Muscle layer of colon (tissue), 2 donors: ENCODE measurements at regions not wholly inside any gene's neighbourhood (a gene's known extent, or its start where the extent isn't known, plus 50 kb on each side); places are given as distances from the start of the nearest gene placed in this dataset.

Source experiments
- H3K27ac ChIP-seq: one replicate; pipeline ENCODE4 v1.7.0; 2013; ENCODE audit warnings: low read depth, mild to moderate bottlenecking, low read length, moderate library complexity
- H3K27me3 ChIP-seq, 2 donors: one replicate each; pipeline ENCODE4 v1.7.0; 2013; ENCODE audit warnings: low read length in 2 of 2, mild to moderate bottlenecking in 2 of 2; ENCODE audit not compliant: insufficient read depth in 2 of 2, control insufficient read depth in 1 of 2
- H3K36me3 ChIP-seq: one replicate; pipeline ENCODE4 v1.7.0; 2013; ENCODE audit warnings: mild to moderate bottlenecking, low read length; ENCODE audit not compliant: insufficient read depth
- H3K4me1 ChIP-seq: one replicate; pipeline ENCODE4 v1.7.0; 2013; ENCODE audit warnings: mild to moderate bottlenecking, low read length; ENCODE audit not compliant: insufficient read depth
- H3K4me3 ChIP-seq, 2 donors: one replicate each; pipeline ENCODE4 v1.7.0; 2013; ENCODE audit warnings: low read length in 2 of 2, low read depth in 1 of 2, mild to moderate bottlenecking in 1 of 2, moderate library complexity in 1 of 2
- H3K9ac ChIP-seq: one replicate; pipeline ENCODE4 v1.7.0; 2013; ENCODE audit warnings: low read length
- H3K9me3 ChIP-seq: one replicate; pipeline ENCODE4 v1.7.0; 2013; ENCODE audit warnings: mild to moderate bottlenecking, low read length
- donor health status: abdominal sarcoma.
- donor health status: Adenocarcinoma of cecum.

DNA sequence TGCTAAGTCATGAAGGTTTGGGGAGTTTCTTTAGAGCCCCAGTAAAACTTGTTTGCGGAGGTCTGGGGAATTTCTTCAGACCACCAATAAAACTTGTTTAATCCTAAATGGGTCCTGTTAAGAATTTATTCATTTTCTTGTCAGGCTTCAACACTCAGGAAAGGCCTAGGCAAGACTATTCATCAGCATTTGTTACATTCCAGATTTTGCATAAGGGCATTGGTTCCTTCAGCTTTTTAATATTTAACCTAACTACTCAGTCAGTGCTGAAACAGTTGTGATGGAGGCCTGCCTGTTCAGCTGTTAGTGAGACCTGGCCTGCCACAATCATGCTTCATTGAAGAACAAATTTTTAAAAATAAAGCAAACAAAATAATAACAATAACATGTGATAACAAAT, 954.2 kb upstream of the SEMA6D start:
- Histone ChIP-seq H3K4me3 (no peak overlapping the region), H3K4me1 (no peaks in the 10 kb centered on the region)

DNA sequence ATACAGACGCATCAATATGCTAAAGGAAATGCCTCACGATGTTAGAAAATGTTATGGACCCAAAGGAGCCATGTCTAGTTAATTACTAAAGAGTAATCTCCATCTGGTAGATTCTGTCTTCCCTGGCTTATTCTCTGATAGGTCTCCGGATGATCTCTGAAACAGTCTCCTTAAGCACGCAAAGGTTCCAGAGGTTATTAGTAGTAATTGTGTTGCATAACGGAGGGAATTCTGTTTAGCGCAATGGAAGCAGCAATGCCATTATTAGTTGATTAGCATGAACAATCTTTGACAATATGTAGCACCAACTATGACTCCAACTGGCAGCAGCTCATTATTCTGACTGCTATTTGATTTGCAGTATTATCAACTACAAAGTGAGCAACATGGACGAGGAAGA, 952.5 kb upstream of the SEMA6D start:
- Histone ChIP-seq H3K4me3 (no peak overlapping the region), H3K36me3 (no peaks in the 10 kb centered on the region), H3K4me1 (no peaks in the 10 kb centered on the region), H3K27me3 (no peaks in the 10 kb centered on the region), H3K27ac (no peak overlapping the region), H3K9ac (no peak overlapping the region), H3K9me3 (no peaks in the 10 kb centered on the region)

More for the DNA sequence above, 954.2 kb upstream of the SEMA6D start:
- H3K36me3 ChIP-seq: no peaks in the 10 kb centered on the region
- no peak overlapping the region for H3K27ac ChIP-seq
- H3K9me3 ChIP-seq: no peaks in the 10 kb centered on the region
- no peak overlapping the region for H3K9ac ChIP-seq
- no peaks in the 10 kb centered on the region for H3K27me3 ChIP-seq

DNA sequence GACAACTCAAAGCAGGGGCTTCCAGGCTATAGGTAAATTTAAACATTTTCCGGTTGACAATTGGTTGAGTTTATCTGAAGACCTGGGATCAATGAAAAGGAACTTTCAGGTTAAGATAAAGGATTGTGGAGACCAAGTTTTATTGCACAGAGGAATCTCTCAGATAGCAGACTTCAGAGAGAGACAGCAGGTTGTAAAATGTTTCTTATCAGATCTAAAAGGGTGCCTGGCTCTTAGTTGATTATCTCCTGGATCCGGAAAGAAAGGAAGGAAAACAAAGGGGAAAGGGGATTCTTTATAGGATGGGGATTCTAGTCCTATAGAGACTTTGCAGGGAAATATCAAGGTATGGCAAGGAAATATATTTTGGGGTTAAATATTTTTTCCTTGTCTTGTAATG, 951.3 kb upstream of the SEMA6D start:
- Histone ChIP-seq H3K9ac (no peak overlapping the region), H3K27ac (no peak overlapping the region), H3K9me3 (no peaks in the 10 kb centered on the region), H3K36me3 (no peaks in the 10 kb centered on the region), H3K4me3 (no peak overlapping the region), H3K4me1 (no peaks in the 10 kb centered on the region), H3K27me3 (no peaks in the 10 kb centered on the region)

DNA sequence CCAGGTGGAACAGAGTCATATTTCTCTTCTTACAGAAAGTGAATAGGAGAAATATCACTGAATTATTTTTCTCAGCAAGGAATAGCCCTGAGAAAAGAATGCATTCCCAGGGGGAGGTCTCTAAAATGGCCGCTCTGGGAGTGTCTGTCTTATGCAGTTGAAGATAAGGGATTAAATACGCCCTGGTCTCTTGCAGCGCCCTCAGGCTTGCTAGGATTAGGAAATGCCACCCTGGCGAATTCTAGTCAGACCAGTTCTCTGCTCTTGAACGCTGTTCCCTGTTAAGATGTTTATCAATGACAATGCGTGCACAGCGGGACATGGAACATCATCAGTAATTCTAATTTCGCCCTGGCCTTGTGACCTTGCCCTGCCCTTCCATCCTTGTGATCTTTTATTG, 949.0 kb upstream of the SEMA6D start:
- H3K9me3 ChIP-seq: no peaks in the 10 kb centered on the region
- no peak overlapping the region for H3K4me3 ChIP-seq

DNA sequence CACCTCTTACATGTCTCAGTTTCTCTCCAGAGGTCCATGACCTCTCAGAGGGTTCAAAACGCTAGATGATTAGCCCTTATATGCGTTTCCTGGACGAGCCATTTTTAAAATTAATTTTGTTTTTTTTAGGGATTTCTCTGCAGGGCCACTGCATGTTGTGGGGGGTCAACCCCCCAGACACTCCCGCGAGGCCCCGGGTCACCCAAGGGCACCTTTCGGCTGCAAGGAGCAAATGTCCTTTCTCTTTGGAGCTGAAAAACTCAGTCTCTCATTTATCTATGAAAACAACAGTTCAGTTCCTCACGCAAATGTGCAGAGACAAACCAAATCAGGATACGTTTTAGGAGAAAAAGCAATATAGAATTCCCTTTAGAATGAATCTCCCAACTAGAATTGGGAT, 944.3 kb upstream of the SEMA6D start:
- H3K27me3 ChIP-seq: no peaks in the 10 kb centered on the region
- no peak overlapping the region for H3K27ac ChIP-seq
- H3K9me3 ChIP-seq: no peaks in the 10 kb centered on the region
- H3K4me1 ChIP-seq: no peaks in the 10 kb centered on the region
- H3K4me3 ChIP-seq: no peak overlapping the region
- no peak overlapping the region for H3K9ac ChIP-seq
- no peaks in the 10 kb centered on the region for H3K36me3 ChIP-seq

More for the DNA sequence above, 949.0 kb upstream of the SEMA6D start:
- Histone ChIP-seq H3K27me3 (no peaks in the 10 kb centered on the region), H3K36me3 (no peaks in the 10 kb centered on the region), H3K4me1 (no peaks in the 10 kb centered on the region), H3K9ac (no peak overlapping the region), H3K27ac (no peak overlapping the region)

DNA sequence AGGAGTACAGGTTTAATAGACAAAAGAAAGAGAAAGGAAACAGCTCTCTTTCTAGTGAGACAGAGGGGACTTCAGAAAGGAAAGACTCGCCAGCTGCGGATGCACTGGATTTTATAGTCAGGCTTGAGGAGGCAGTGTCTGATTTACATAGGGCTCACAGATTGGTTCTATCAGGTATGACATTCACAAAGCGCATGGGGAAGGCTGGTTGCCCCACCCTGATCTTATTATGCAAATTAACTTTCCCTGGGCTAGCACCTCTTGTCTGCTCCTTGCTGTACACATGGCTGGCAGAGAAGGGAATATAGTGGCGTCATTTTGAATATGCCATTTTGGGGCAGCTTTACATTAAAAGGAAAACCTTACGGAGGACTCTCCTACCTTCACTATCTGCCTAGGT, 938.4 kb upstream of the SEMA6D start:
- Histone ChIP-seq H3K36me3 (no peaks in the 10 kb centered on the region), H3K27me3 (no peaks in the 10 kb centered on the region), H3K9ac (no peak overlapping the region), H3K9me3 (no peaks in the 10 kb centered on the region), H3K4me3 (no peak overlapping the region), H3K4me1 (no peaks in the 10 kb centered on the region), H3K27ac (no peak overlapping the region)

DNA sequence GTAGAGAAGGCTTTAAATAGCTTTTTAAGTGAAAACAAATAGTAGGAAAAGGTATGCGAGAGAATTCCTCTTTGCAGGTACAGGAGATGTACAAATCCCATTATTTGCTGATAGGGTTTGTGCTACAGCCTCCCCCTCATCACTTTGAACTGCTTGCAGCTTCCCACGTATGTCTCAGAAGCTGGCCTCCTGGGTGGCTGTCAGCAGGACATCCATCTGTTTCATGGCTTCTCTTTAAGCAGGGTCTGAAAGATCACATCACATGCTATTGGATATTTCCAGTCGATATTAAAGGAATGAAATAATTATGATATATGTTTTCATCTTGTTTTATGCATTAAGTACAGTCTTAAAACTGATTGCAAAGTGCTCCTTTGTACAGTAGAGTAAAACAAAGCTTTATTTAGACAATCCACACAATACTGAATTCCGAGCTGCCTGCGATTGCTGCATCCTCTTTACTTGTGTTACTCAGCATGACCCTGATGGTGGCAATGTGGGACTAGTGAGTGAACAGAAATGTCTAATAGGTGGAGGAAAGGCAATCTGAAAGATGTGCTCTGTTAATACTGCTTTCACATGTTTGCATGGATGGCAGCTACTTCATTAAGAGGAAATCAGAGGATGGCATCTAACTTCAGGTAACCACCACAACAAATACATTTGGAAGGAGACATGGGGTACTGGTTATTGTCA, 930.6 kb upstream of the SEMA6D start:
- H3K27ac ChIP-seq: no peak overlapping the region
- H3K9ac ChIP-seq: no peak overlapping the region
- H3K9me3 ChIP-seq: no peaks in the 10 kb centered on the region
- H3K4me1 ChIP-seq: no peaks in the 10 kb centered on the region
- H3K27me3 ChIP-seq: no peaks in the 10 kb centered on the region
- H3K4me3 ChIP-seq: no peak overlapping the region
- no peaks in the 10 kb centered on the region for H3K36me3 ChIP-seq

DNA sequence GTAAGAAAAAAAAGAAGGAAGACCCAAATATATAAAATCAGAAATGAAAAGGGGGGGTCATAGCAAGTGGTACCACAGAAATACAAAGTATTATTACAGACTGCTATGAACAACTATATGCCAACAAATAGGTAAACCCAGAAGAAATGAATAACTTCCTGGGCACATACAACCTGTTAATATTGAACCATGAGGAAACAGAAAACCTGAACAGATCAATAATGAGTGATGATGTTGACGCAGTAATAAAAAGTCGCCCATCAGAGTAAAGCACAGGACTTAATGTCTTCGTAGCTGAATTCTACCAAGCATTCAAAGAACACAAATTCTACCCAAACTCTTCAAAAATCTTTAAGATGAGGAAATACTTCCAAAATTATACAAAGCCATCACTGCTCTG, 921.6 kb upstream of the SEMA6D start:
- no peak overlapping the region for H3K9ac ChIP-seq
- no peaks in the 10 kb centered on the region for H3K9me3 ChIP-seq
- no peaks in the 10 kb centered on the region for H3K36me3 ChIP-seq
- H3K4me3 ChIP-seq: no peak overlapping the region
- no peaks in the 10 kb centered on the region for H3K27me3 ChIP-seq
- no peak overlapping the region for H3K27ac ChIP-seq
- H3K4me1 ChIP-seq: no peaks in the 10 kb centered on the region

DNA sequence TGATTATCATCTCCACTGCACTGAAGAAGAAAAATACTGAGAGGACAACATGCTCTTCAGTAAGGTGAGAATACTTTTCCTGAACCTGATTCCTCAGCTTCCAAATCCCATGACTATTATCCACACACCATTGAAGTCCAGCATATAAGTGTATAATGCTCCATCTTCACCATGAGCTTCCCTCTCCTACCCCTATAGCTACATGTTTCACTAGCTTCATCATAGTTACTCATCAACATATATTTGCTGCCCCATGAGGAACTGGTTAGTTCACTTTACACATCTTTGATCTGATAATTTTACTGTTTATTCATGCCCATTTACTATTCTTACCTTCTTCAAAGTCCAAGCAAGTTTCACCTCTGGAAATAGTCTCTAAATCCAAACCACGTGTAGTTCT, 908.5 kb upstream of the SEMA6D start:
- Histone ChIP-seq H3K27ac (no peak overlapping the region), H3K9ac (no peak overlapping the region), H3K9me3 (no peaks in the 10 kb centered on the region), H3K4me3 (no peak overlapping the region), H3K36me3 (no peaks in the 10 kb centered on the region), H3K4me1 (no peaks in the 10 kb centered on the region), H3K27me3 (no peaks in the 10 kb centered on the region)

DNA sequence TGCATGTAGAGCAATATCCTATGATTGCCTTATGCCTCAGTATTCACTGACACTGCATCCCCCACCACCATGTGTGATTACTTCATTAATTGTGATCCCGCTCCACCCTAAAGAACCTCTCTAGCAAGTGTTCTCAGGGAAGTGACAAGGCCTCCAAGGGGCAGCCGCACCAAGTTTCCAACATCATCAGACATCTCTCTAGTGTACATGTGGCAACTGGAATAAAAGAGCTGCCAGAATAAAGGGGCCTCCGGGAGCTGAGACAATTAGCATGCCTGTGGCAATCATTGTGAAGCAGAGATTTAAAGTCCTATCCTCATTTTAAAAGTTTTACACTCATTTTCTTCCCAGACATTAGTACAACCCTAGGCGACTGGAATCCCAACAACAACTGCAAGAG, 902.1 kb upstream of the SEMA6D start:
- Histone ChIP-seq H3K9ac (no peak overlapping the region), H3K27me3 (no peaks in the 10 kb centered on the region), H3K27ac (no peak overlapping the region), H3K4me3 (no peak overlapping the region), H3K4me1 (no peaks in the 10 kb centered on the region), H3K9me3 (no peaks in the 10 kb centered on the region), H3K36me3 (no peaks in the 10 kb centered on the region)

DNA sequence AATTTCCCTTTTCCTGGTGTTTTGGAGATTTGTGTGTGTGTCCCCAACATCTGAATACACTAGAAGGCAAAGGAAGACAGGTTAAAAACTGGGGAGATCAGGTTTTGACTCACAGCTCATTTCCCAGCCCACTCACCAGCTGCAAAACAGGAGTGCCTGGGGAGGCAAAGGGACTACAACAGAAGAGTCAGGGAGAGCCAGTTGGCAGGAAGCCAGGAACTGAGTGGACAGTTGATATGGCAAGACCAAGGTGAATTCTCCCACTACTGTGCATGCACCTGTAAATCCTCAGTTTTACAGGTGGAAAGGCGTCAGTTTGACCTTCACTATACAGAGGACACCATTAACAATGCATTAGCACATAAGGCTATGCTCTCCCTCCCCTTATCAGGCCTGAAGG, 901.5 kb upstream of the SEMA6D start:
- Histone ChIP-seq H3K27ac (no peak overlapping the region), H3K9me3 (no peaks in the 10 kb centered on the region), H3K27me3 (no peaks in the 10 kb centered on the region), H3K4me3 (no peak overlapping the region), H3K36me3 (no peaks in the 10 kb centered on the region), H3K4me1 (no peaks in the 10 kb centered on the region), H3K9ac (no peak overlapping the region)

DNA sequence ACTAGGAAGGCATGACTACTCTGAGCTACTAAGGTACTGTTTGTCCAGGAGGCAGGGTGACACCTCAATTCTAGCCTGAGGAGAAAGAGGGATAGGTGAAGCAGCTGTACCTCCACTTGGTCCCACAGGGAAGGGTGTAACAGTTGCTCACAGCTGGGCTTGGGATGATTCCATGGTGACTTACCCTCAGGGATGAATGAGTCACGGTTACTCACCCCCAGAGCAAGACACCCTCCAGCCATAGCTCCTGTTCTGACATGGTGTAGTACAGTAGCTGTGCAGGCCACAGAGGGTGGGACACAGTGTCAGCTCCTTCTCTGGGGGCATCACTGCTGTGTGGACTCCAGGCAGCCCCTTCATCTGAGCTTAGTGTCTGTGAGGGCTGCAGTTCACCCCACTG, 868.6 kb upstream of the SEMA6D start:
- Histone ChIP-seq H3K9me3 (no peaks in the 10 kb centered on the region), H3K4me1 (no peaks in the 10 kb centered on the region), H3K4me3 (no peak overlapping the region), H3K27ac (no peak overlapping the region), H3K36me3 (no peaks in the 10 kb centered on the region), H3K9ac (no peak overlapping the region), H3K27me3 (no peaks in the 10 kb centered on the region)
